C1 segment of cervical spinal cord (tissue), 14 donors: ENCODE measurements at regions not wholly inside any gene's neighbourhood (a gene's known extent, or its start where the extent isn't known, plus 50 kb on each side); places are given as distances from the start of the nearest gene placed in this dataset.
A peak's percentile ranks its signal among the peaks of the same experiment; 100 is the strongest.

Experiments
- DNase-seq, 14 donors: peaks; one replicate each; lab custom pipeline; 2025; lab: John Stamatoyannopoulos, UW

- no peak for DNase-seq
Measured at GRCh38 chr14:104369208-104369607, 210.4 kb upstream of the C14orf180 start.

DNA sequence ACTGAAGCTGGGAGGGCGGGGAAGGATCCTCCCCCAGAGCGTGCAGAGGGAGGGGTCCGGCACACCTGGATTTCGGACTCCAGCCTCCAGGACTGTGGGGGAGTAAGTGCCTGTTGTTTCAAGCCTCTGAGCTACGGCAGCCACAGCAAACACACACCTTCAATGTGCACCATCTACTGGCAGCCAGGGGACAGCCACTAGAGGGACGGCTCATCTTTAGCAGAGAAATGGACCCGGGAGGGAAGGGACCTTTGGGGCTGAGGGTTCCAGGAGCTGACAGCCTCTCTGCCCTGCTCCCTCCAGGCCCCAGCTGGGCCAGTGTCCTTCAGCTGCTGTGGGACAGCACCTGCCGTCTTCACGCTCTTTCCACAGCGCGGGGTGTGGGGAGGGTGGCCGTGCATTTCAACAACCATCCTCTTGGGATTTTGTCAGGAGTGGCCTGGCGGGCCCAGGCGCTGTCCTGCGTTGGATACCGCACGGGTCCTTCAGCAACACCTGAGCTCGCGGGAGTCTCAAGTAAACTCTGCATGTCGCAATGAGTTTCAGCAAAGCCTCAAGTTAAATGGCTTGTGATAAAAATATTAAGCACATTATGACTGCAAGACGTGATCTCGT is 209.2 kb upstream of the C14orf180 start:
- peak in 1 of 14 donors; percentile 13 for DNase-seq

- DNase-seq = no peak
Measured at GRCh38 chr14:104371031-104371430, 208.5 kb upstream of the C14orf180 start.

DNA sequence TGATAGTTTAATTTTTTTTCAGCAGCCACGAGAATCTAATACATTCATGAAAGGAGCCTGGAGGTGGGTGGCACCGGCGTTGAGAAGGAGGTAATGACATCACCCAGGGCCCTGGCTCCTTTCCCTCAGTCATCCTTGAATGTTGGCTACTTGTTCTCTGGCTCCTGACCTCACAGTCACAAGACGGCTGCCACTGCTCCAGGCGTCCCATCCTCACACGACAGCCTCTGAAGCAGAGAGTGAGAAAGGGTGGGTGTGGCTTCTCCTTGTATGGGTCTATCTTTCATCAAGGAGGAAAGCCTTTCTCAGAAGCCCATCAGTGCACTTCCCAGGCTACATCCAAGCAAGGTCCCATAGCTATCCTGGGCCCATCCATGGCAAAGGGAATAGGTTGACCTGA is 207.6 kb upstream of the C14orf180 start:
- no peak for DNase-seq

DNA sequence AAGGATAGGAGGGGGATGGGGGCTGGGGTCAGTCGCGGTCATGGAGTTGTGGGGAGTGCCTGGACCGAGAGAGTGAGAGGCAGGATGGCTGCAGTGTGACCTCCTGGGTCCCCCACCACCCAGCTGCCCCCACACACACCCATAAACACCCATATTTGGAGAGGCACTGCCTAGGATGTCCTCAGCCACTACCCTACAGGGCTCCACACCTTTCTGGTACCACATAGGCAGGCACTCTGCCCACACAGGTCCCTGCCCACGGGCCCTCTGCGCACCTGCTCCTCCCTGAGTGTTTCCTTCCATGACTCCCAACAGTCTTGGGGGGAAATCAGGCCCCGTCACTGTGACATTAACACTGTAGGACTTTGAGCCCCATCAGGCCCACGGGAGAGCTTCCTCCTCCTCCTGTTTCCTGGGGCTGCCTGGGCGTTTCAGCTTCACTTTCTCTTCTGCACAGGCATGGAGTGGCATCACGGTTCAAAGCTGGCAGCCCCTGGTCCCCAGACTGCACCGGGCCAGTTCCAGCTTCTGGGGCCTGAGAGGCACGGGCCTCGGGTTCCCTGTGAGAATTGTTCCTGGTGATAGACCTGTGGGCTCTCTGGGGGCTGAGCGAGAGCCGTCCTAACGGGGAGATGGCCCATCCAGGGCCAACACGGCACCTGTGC is 207.0 kb upstream of the C14orf180 start:
- no peak for DNase-seq

DNA sequence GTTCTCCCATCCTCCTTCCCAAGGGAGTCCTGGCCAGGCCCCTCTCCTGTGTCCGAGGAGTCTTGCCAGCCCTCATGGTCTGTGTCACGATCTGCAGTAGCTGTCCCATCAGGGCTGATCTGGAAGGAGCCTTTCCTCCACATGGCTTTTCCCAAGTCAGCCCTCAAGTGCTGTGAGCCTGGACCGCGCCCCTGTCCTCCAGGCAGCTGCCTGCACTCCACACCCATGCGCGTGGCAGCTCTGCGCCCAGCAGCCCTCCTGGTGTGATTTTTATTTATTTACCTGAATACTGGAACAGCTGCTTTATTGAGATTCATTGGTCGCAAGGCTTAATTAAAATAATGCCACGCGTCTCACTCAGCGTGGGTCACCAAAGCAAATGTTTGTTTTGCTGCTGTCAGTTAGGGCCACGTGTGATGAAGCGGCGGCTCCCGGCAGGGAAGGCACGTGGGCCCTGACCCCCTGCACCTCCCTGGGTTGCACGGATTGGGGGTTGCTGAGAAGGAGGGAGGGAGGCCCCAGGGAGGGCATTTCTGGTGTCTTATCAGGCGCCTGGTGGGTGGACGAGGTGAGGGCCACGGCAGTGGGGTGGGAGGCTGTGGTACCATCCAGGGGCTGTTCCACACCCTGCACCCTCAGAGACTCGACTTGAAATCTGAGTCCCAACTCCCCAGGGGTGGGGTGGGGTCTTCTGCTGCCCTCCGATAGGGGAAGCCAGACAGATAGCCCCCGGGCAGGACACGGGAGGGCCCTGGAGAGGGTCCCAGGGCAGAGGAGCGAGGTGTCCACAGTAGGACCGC is 206.3 kb upstream of the C14orf180 start:
- no peak for DNase-seq

- DNase-seq = no peak
Measured at GRCh38 chr14:104373855-104374717, 205.5 kb upstream of the C14orf180 start.

- no peak for DNase-seq
Measured at GRCh38 chr14:104374718-104375080, 204.9 kb upstream of the C14orf180 start.

- no peak for DNase-seq
Measured at GRCh38 chr14:104375551-104376201, 203.9 kb upstream of the C14orf180 start.

- no peak for DNase-seq
Measured at GRCh38 chr14:104376202-104377140, 203.1 kb upstream of the C14orf180 start.

GRCh38 chr14:104377256-104377655 is 202.3 kb upstream of the C14orf180 start:
- no peak for DNase-seq

DNA sequence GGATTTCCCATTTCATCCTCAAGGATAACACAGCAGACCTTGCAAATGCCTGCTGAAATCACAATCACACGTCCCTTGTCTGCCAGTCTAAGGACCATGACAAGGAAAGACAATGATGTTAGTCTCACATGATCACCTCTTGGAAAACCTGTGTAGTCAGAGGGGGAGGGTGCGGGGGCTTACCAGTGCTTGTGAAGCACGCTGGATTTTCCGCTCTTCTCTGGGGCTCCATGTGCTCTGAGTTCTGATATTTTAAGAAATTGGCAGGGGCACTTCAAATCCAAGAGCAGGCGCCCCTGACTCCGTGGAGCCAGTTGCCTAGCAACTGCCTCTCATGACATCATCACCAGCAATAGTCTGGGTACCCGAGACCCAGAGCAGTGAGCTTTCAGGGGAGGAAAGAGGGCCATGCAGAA is 200.9 kb upstream of the C14orf180 start:
- no peak for DNase-seq

- no peak for DNase-seq
Measured at GRCh38 chr14:104382361-104383087, 197.0 kb upstream of the C14orf180 start.

GRCh38 chr14:104383088-104383995 is 196.2 kb upstream of the C14orf180 start:
- no peak for DNase-seq

- no peak for DNase-seq
Measured at GRCh38 chr14:104383996-104384775, 195.4 kb upstream of the C14orf180 start.

DNA sequence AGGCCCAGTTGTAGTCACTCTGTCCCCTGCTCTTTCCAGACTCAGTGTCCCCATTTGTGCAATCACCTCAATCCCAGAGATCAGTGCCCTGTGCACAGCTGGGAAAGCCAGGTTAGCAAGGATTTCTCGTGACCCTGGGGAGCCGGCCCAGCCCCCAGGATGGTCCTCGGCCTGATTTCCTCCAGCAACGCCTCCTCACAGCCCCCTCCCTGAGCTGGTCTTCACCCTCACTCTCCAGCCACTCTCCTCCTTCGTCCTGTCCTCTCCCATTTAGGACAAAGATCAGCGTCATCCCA is 194.8 kb upstream of the C14orf180 start:
- DNase-seq = no peak

DNA sequence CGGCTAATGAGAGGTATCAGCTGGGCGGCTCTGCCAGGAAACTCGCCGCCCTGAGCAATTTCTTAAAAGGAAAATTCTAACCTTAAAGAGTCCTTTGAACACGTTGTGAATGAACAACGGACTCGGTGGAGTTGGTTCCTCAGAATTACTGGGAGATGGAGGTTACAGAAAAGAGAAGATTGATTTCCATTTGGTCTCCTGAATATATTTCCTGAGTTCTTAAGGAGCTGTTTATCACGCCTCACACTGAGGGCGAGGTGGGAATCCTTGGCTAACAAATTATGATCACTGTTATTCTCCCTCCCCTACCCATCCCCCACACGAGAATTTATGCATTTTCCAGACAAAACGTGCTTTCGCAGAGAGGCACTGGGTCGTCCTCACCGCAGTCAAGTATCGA is 194.5 kb upstream of the C14orf180 start:
- DNase-seq = no peak
